ENCODE measurements at regions not wholly inside any gene's neighbourhood (a gene's known extent, or its start where the extent isn't known, plus 50 kb on each side); places are given as distances from the start of the nearest gene placed in this dataset.

GRCh38 chr1:65497256-65497830, 76.9 kb downstream of the LEPR start:
- DNase-seq (ENCODE audit: low read depth), result no peak
- TF ChIP-seq CTCF (IDR thresholded peaks at IDR 0.05; ENCODE audit: insufficient read depth, low read depth, low read length, missing control alignments), result no peak
- no peak overlapping the region for H3K4me3 ChIP-seq (ENCODE audit: low read length)

GRCh38 chr1:65503427-65503826, 83.0 kb downstream of the LEPR start:
- TF ChIP-seq CTCF (IDR thresholded peaks at IDR 0.05; ENCODE audit: insufficient read depth, low read depth, low read length, missing control alignments), result no peak
- H3K4me3 ChIP-seq (ENCODE audit: low read length), result no peak overlapping the region
- DNase-seq (ENCODE audit: low read depth), result no peak

GRCh38 chr1:65504263-65504662, 83.8 kb downstream of the LEPR start:
- no peak for TF ChIP-seq CTCF (IDR thresholded peaks at IDR 0.05; ENCODE audit: insufficient read depth, low read depth, low read length, missing control alignments)
- DNase-seq (ENCODE audit: low read depth), result no peak
- H3K4me3 ChIP-seq (ENCODE audit: low read length), result no peak overlapping the region

GRCh38 chr1:65505547-65506300, 85.3 kb downstream of the LEPR start:
- TF ChIP-seq CTCF (IDR thresholded peaks at IDR 0.05; ENCODE audit: insufficient read depth, low read depth, low read length, missing control alignments), result no peak
- DNase-seq (ENCODE audit: low read depth), result no peak
- no peak overlapping the region for H3K4me3 ChIP-seq (ENCODE audit: low read length)

- DNase-seq (ENCODE audit: low read depth), result no peak
- no peak for TF ChIP-seq CTCF (IDR thresholded peaks at IDR 0.05; ENCODE audit: insufficient read depth, low read depth, low read length, missing control alignments)
- H3K4me3 ChIP-seq (ENCODE audit: low read length), result no peak overlapping the region
These were observed 87.6 kb downstream of the LEPR start for GRCh38 chr1:65508051-65508450.

GRCh38 chr1:65509912-65510680, 89.6 kb downstream of the LEPR start:
- no peak overlapping the region for H3K4me3 ChIP-seq (ENCODE audit: low read length)
- no peak for TF ChIP-seq CTCF (IDR thresholded peaks at IDR 0.05; ENCODE audit: insufficient read depth, low read depth, low read length, missing control alignments)
- no peak for DNase-seq (ENCODE audit: low read depth)
